Myocyte (in vitro differentiated cells): ENCODE measurements at regions not wholly inside any gene's neighbourhood (a gene's known extent, or its start where the extent isn't known, plus 50 kb on each side); places are given as distances from the start of the nearest gene placed in this dataset.

Source experiments
- DNase-seq: peaks from one replicate; pipeline ENCODE4 v3.0.0-alpha.2; 2012; ENCODE audit warnings: low read depth

DNA sequence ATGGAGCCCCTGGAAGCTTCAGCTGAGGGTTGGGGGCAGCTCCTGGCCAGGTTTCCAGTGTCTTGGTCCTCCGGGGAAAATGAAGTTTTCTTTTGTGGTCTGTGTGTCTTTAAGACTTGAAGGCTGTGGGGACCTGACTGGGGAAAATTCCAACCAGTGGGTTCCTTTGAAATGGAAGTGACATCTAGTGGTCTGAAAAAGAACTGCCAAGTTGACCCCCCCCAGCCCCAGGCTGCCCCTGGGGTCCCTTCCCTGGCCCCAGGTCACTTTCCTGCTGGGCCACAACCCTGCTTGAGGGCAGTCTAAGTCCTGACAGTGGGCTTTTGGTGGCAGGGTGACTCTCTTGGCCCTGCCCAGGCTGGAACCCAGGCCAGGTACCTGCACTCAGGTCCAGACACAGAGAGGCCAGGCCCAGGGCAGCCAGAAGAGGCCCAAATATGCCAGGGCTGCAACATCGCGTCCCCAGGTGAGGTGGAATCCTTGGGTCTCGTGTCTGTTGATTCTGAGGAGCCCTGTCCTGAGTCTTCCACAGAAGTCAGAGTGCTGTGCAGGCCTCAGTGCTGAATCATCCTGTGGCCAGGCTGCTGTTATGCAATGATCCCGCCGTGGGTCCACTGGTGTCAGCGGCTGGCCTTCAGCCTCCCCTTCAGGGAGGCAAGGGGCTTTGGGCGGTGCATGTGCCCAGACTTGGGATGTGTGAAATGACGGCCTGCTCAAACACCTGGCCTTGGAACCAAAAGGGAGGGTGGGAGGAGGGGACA is 68.4 kb downstream of the VEGFA start:
- peak; percentile 71 for DNase-seq

- DNase-seq, result no peak
These were observed 67.5 kb downstream of the VEGFA start for GRCh38 chr6:43837507-43837906.

DNA sequence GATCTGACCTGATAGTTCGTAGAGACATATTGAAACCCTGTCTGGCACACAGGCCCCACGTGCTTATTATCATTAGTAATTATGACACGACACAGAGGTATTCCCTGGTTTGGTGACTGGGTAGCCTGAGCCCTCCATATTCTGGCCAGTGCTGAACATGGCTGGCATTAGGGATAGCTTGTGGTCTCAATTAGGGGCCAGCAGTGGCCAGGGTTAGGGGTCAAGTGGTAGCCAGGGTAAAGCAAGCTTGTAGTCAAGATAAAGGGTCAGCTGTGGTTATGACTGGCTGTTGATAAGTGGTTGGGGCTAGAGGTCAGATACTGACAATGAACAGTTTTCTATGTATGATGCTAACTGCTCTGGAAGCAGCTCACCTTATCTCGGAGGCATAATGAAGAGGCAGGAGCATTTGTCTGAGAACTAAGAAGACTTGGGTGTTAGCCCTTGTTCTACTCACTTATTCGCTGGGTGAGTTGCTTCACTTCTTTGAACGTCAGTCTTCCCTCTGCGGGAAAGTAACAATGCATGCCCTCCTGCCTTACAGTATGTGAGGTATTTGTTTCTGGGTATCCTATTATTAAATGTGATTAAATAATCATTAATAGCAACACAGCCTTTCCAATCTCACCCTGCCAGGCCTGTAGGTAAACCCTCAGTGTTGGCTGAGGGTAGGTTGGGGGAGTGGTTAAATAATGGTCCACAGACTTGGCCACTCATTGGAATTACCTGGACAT is 66.7 kb downstream of the VEGFA start:
- DNase-seq, result peak; percentile 37
